Ovary (tissue), 7 donors: ENCODE measurements at regions not wholly inside any gene's neighbourhood (a gene's known extent, or its start where the extent isn't known, plus 50 kb on each side); places are given as distances from the start of the nearest gene placed in this dataset.

Experiments used
- DNase-seq, 5 donors: peaks; one replicate each; pipeline ENCODE4 v3.0.0-alpha.2; 2019 to 2020
- H3K27ac ChIP-seq, 2 donors: fragments of 200-600 bp; one replicate each; pipeline versions ENCODE4 v1.5.1 to v1.8.0; 2019 to 2022
- H3K27me3 ChIP-seq: fragments of 200-600 bp; one replicate; pipeline ENCODE4 v1.8.0; 2022
- H3K36me3 ChIP-seq: fragments of 200-600 bp; sonication (generic); one replicate; pipeline ENCODE4 v1.5.1; 2019
- H3K4me1 ChIP-seq: one replicate; pipeline ENCODE4 v1.8.1; 2013; ENCODE audit warnings: mild to moderate bottlenecking, moderate library complexity; ENCODE audit not compliant: insufficient read depth
- H3K4me3 ChIP-seq: fragments of 200-600 bp; sonication (generic); one replicate; pipeline ENCODE4 v1.5.1; 2017
- H3K9me3 ChIP-seq, 2 donors: fragments of 200-600 bp in 1 of 2; sonication (generic) in 1 of 2; one replicate each; pipeline versions ENCODE4 v1.5.1 to v1.8.1; 2013 to 2019; ENCODE audit warnings: mild to moderate bottlenecking in 1 of 2, moderate library complexity in 1 of 2
- EP300 ChIP-seq: sonication (generic); formaldehyde crosslinking; IDR thresholded peaks from one replicate; pipeline ENCODE4 v1.6.1; 2017; ENCODE audit warnings: antibody characterized with exemption
- POLR2A ChIP-seq: fragments of 450-650 bp; IDR thresholded peaks from one replicate; pipeline ENCODE4 v1.6.1; 2017; ENCODE audit warnings: antibody characterized with exemption, mild to moderate bottlenecking, moderate library complexity
- WGBS, 3 donors: extraction: QIAGEN DNeasy Blood & Tissue Kit in 1 of 3; methylation state at CpG; one replicate each; pipeline versions ENCODE4 v1.1.5 to v1.1.7; 2013 to 2017; 5-methylcytosine and 5-hydroxymethylcytosine counted together
- intact Hi-C, 4 donors: fragments of 100-400 bp; cut with DNase I; formaldehyde crosslinking; loops; one replicate each; pipeline versions ENCODE4 v1.11.0 to v1.15.1; 2022 to 2023
- TF ChIP-seq, protein P1 (sequence below), 3 donors: fragments of 450-650 bp in 2 of 3; fragments of 200-600 bp in 1 of 3; IDR thresholded peaks; one replicate each; pipeline versions ENCODE4 v1.5.1 to v1.8.0; 2016 to 2022; ENCODE audit warnings: antibody characterized with exemption in 3 of 3, mild to moderate bottlenecking in 1 of 3
- donor health status: DM: no; HTN: no; CAD: no; lungs with moderate emphysema.
- donor health status: DM: no; HTN: no; CAD: no.
- donor health status: Bipolar disorder and iron deficiency.
- donor health status: DM: no; HTN: no; CAD: no.
- donor health status: DM: yes; HTN: yes; CAD: no.

DNA sequence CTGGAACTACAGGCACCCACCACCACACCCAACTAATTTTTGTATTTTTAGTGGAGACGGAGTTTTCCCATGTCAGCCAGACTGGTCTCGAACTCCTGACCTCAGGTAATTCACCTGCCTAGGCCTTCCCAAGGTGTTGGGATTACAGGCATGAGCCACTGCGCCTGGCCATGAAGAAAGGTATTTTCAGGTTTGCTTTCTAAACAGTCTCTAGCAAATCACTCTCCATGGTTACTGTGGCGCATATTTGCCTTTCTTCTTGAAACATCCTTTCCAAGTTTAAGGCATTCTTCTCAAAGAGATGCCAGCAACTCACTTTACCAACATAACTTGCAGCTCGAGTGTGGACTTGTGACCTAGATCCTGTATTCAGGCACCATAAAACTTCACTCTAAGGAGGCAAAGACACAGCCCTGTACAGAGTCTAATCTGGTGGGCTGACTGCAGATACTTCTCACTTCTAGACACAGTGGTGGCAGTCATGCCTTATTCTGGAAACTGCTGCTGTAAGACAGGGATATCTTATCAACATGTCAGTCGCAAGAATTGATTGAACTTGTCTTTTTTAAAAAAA lies 461.4 kb upstream of the TSHZ3 start:
- 84 to 91% (median 89%) methylated on average over 6 of the region's 6 CpGs for WGBS, 3 donors
- TF ChIP-seq EP300, result no peak
- TF ChIP-seq, protein P1, sequence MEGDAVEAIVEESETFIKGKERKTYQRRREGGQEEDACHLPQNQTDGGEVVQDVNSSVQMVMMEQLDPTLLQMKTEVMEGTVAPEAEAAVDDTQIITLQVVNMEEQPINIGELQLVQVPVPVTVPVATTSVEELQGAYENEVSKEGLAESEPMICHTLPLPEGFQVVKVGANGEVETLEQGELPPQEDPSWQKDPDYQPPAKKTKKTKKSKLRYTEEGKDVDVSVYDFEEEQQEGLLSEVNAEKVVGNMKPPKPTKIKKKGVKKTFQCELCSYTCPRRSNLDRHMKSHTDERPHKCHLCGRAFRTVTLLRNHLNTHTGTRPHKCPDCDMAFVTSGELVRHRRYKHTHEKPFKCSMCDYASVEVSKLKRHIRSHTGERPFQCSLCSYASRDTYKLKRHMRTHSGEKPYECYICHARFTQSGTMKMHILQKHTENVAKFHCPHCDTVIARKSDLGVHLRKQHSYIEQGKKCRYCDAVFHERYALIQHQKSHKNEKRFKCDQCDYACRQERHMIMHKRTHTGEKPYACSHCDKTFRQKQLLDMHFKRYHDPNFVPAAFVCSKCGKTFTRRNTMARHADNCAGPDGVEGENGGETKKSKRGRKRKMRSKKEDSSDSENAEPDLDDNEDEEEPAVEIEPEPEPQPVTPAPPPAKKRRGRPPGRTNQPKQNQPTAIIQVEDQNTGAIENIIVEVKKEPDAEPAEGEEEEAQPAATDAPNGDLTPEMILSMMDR (IDR thresholded peaks at IDR 0.05), result no peak
- TF ChIP-seq POLR2A, result no peak
- H3K27ac ChIP-seq, result no peak overlapping the region
- H3K27me3 ChIP-seq, result no peaks in the 10 kb centered on the region
- no peaks in the 10 kb centered on the region for H3K36me3 ChIP-seq
- no peak for DNase-seq
- H3K4me3 ChIP-seq, result no peak overlapping the region
- intact Hi-C loops, result no loop called here
- H3K4me1 ChIP-seq, result no peaks in the 10 kb centered on the region
- H3K9me3 ChIP-seq, result no peaks in the 10 kb centered on the region

DNA sequence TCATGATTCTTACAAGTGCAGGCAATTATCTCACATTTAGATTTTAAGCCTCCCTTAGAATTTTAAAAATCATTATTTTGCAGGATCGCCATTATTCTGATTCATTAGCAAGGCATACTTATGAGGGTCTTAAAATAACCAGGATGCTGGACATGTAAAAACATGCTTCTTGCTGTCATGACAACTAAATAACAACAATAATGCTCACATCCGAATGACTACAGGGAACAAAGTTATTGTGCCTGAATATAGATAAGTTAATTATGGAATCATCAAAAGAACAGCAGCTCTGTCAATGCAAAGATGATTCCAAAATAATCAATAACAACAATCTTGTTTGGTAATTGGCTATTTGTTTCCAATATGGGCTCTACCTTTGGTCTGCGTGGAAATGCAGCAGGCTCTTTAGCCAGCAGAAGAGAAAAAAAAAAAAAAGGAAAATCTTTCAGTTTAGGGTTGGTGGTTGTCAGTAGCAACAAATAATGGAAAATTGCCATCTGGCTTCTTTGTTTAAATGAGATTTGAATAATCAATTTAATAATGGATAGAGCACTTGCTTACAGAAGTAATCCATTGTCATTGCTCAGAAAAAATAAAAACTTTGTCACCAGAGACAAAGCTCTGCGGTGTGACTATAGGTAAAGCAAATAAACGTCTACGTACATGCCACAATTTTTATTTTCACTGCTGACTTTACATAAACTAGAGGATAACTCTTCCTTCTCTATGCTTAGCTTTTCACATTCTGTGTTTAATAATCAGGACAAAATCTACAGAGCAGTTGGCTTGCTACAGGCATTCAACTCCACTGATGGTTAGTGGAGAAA lies 468.9 kb upstream of the TSHZ3 start:
- H3K27ac ChIP-seq, result no peak overlapping the region
- 71 to 77% (median 73%) methylated on average over 6 of the region's 6 CpGs for WGBS, 3 donors
- intact Hi-C loops, result no loop called here
- no peak for DNase-seq
- H3K4me3 ChIP-seq, result no peak overlapping the region
- no peaks in the 10 kb centered on the region for H3K36me3 ChIP-seq
- H3K27me3 ChIP-seq, result no peaks in the 10 kb centered on the region
- H3K4me1 ChIP-seq, result no peaks in the 10 kb centered on the region
- TF ChIP-seq, protein P1 (IDR thresholded peaks at IDR 0.05), result no peak
- no peak for TF ChIP-seq EP300
- no peak for TF ChIP-seq POLR2A
- H3K9me3 ChIP-seq, result no peaks in the 10 kb centered on the region

DNA sequence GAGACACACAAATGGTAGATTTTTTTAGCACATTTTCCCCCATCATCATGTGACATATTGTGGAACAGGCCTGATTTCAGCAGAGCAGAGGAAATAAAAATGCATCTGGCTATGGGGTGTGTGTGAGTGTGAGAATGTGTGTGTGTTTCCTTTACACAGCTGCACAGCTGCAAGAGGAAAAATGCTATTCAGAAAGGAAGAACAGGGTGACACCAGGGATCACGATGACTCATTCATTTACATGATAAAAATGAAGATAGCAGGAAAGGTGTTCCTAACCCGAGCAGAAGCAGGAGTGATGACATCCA lies 469.5 kb upstream of the TSHZ3 start:
- WGBS, 3 donors, result 19 to 21% (median 19%) methylated on average over 2 of the region's 2 CpGs
- H3K4me1 ChIP-seq, result no peaks in the 10 kb centered on the region
- H3K9me3 ChIP-seq, result no peaks in the 10 kb centered on the region
- TF ChIP-seq EP300 (no peak), POLR2A (no peak)
- TF ChIP-seq, protein P1 (IDR thresholded peaks at IDR 0.05), result no peak
- H3K36me3 ChIP-seq, result no peaks in the 10 kb centered on the region
- no peaks in the 10 kb centered on the region for H3K27me3 ChIP-seq
- DNase-seq, result no peak
- intact Hi-C loops, result no loop called here
- no peak overlapping the region for H3K4me3 ChIP-seq
- H3K27ac ChIP-seq, result no peak overlapping the region

DNA sequence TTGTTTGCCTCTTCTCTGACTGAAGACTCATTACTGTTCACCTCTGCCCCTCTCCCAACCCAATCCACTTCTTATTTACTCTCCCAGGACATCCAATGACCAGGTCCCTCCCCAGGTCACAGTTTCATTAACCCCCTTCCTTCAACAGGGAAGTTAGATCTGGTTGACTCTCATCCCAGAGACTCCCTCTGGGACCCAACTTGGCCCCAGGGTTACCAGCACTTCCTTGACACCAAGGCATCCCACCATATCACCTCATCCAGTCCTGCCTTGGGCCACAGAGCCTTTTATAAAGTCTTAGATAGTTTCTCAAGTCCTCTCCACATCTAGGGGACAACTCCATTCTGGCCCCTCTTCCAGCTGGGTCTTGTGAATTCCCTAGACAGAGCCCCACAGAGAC lies 470.6 kb upstream of the TSHZ3 start:
- TF ChIP-seq EP300 (no peak), POLR2A (no peak)
- TF ChIP-seq, protein P1 (IDR thresholded peaks at IDR 0.05), result no peak
- no peak overlapping the region for H3K27ac ChIP-seq
- no peak for DNase-seq
- H3K27me3 ChIP-seq, result no peaks in the 10 kb centered on the region
- H3K9me3 ChIP-seq, result no peaks in the 10 kb centered on the region
- H3K4me3 ChIP-seq, result no peak overlapping the region
- no peaks in the 10 kb centered on the region for H3K4me1 ChIP-seq
- H3K36me3 ChIP-seq, result no peaks in the 10 kb centered on the region
- intact Hi-C loops, result no loop called here
